Panc1 (cell line): ENCODE measurements at regions not wholly inside any gene's neighbourhood (a gene's known extent, or its start where the extent isn't known, plus 50 kb on each side); places are given as distances from the start of the nearest gene placed in this dataset.

ENCODE experiments used
- CTCF ChIP-seq: fragments of 450-650 bp; IDR thresholded peaks from 2 replicates; pipeline ENCODE4 v1.5.1; 2017; ENCODE audit warnings: mild to moderate bottlenecking
- POLR2AphosphoS5 ChIP-seq: IDR thresholded peaks from 2 replicates; pipeline ENCODE4 v1.6.1; 2012; ENCODE audit warnings: mild to moderate bottlenecking, low read depth, low read length, moderate library complexity
- REST ChIP-seq, 2 experiments: IDR thresholded peaks; 2 replicates each; pipeline ENCODE4 v1.6.1; 2011 to 2012; ENCODE audit warnings: low read depth in 2 of 2, control low read depth in 1 of 2, low read length in 1 of 2, mild to moderate bottlenecking in 1 of 2, moderate library complexity in 1 of 2; ENCODE audit not compliant: insufficient read depth in 1 of 2
- SIN3A ChIP-seq: IDR thresholded peaks from 2 replicates; pipeline ENCODE4 v1.6.1; 2012; ENCODE audit warnings: low read depth, mild to moderate bottlenecking, low read length, moderate library complexity, borderline replicate concordance; ENCODE audit not compliant: insufficient read depth
- TCF7L2 ChIP-seq: IDR thresholded peaks from 2 replicates; pipeline ENCODE4 v1.6.1; 2011; ENCODE audit warnings: mild to moderate bottlenecking, low read depth, low read length, inconsistent platforms

- no peak for TF ChIP-seq CTCF
- TF ChIP-seq REST (IDR thresholded peaks at IDR 0.05; ENCODE audit: insufficient read depth in 1 of 2, low read depth in 2 of 2, low read length in 1 of 2) = no peak
- no peak for TF ChIP-seq POLR2AphosphoS5
- no peak for TF ChIP-seq TCF7L2
- no peak for TF ChIP-seq SIN3A
Measured at GRCh38 chr21:36642777-36643176, 56.1 kb upstream of the SIM2 start.
